ENCODE measurements at regions not wholly inside any gene's neighbourhood (a gene's known extent, or its start where the extent isn't known, plus 50 kb on each side); places are given as distances from the start of the nearest gene placed in this dataset.

DNA sequence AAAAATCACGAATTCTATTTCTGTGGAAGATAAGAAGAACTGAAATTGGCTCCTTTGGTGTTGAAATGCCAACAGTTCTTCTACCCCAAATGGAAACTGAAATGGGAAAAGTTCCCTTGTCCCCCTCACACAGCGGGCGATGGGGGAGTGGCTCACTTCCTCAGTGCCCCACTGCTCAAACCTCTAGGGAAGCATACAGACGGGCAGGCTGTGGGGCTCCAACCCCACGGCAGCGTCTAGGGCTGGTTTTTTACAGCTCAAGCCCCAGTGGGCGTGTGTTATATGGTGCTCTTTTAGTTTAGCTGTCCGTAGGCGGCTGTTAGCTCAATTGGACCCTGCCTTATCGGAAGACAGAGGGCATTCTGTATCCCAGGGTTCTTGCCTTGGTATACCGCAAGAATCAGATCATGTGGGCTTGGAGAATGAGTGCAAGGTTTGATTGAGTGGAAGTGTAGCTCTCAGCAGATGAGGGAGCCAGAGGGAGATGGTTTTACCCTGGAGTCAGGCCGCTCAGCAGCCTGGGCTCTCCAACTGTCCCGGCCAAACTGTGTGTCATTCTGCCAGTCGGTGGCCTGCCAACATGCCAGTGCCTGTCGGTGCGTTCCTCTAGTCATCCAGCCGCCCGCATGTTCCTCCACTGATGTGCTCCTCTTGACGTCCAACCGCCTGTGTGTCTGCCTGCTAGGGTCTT, 166.3 kb upstream of the ZNF608 start:
- TF ChIP-seq, protein P1, sequence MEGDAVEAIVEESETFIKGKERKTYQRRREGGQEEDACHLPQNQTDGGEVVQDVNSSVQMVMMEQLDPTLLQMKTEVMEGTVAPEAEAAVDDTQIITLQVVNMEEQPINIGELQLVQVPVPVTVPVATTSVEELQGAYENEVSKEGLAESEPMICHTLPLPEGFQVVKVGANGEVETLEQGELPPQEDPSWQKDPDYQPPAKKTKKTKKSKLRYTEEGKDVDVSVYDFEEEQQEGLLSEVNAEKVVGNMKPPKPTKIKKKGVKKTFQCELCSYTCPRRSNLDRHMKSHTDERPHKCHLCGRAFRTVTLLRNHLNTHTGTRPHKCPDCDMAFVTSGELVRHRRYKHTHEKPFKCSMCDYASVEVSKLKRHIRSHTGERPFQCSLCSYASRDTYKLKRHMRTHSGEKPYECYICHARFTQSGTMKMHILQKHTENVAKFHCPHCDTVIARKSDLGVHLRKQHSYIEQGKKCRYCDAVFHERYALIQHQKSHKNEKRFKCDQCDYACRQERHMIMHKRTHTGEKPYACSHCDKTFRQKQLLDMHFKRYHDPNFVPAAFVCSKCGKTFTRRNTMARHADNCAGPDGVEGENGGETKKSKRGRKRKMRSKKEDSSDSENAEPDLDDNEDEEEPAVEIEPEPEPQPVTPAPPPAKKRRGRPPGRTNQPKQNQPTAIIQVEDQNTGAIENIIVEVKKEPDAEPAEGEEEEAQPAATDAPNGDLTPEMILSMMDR (IDR thresholded peaks at IDR 0.05), result no peak
- TF ChIP-seq EP300 (IDR thresholded peaks at IDR 0.05), result no peak

All from tibial nerve (tissue), 4 donors.